GM19467 (cell line): ENCODE measurements at regions not wholly inside any gene's neighbourhood (a gene's known extent, or its start where the extent isn't known, plus 50 kb on each side); places are given as distances from the start of the nearest gene placed in this dataset.
"Not testable (repeated sequence)": the region's sequence is repeated elsewhere in the genome, so short reads cannot be mapped to it uniquely, and the experiment has no call there.

Experiments used
- ATAC-seq: cut with Tn5 transposase; IDR thresholded peaks from one replicate; pipeline ENCODE4 v1.9.1; 2021; ENCODE audit warnings: mild to moderate bottlenecking, moderate library complexity; ENCODE audit not compliant: unreplicated experiment

DNA sequence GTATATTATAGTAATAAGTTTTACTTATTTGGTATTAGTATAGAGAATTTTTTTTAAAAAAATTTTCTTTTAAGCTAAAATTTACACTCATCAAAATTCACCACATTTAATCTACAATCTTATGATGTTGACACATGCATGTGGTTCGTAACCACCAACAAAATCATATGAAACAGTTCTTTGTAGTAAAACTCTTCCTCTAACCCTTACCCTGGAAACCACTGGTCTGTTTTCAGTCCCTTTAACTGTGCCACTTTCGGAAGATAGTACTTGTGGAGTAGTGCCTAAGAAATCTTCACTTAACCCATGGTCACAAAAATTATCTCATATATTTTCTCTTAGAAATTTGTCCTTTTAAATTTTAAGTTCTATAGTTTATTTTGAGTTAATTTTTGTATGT lies 1498.8 kb downstream of the MAT2B start:
- ATAC-seq = no peak

- no peak for ATAC-seq
Observed at GRCh38 chr5:165014439-165014838, 1509.0 kb downstream of the MAT2B start.

- no peak for ATAC-seq
Observed at GRCh38 chr5:165015126-165015525, 1509.7 kb downstream of the MAT2B start.

- ATAC-seq = no peak
Observed at GRCh38 chr5:165015547-165015946, 1510.1 kb downstream of the MAT2B start.

GRCh38 chr5:165026971-165027370 lies 1521.6 kb downstream of the MAT2B start:
- ATAC-seq = no peak

GRCh38 chr5:165028356-165028755 lies 1522.9 kb downstream of the MAT2B start:
- no peak for ATAC-seq

- no peak for ATAC-seq
Observed at GRCh38 chr5:165029099-165029870, 1523.9 kb downstream of the MAT2B start.

- no peak for ATAC-seq
Observed at GRCh38 chr5:165030971-165031370, 1525.6 kb downstream of the MAT2B start.

DNA sequence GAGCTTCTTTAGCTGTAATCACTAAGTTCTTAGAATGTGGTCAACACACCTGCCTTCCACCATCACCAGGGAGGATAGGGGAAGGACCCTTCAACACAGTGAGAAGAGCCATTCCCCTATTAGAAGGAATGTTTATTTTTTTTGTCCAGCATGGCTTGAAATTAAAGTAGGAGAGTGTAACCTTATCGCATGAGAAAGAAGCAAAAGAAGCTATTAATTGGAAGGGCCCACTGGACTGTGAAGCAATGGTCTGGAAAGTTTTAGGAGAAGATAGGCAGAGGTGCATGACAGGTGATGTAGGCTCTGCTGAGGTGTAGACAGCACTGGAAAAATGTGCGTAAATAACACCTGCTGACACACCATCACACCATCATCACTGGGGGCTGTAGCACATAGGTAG lies 1526.0 kb downstream of the MAT2B start:
- no peak for ATAC-seq

DNA sequence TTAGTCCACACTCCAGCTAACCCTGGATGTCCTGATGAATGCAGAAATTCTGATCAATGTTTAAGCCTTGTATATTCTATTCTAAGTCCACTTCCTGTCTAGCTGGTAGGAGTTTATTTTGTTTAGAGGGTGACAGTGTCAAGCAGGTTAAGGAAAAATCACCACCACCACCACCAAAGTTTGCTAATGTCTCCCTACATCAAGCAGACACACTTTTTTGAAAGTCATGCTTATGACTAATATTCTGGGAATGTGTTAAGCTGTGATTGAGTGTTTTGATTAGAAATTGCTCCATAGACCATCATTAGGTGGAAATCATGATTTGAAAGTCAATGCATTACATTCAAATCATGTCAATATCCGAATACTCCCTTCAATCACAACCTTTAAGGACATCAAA lies 1530.1 kb downstream of the MAT2B start:
- ATAC-seq = no peak

- no peak for ATAC-seq
Observed at GRCh38 chr5:165039748-165040147, 1534.3 kb downstream of the MAT2B start.

GRCh38 chr5:165045941-165046340 lies 1540.5 kb downstream of the MAT2B start:
- ATAC-seq = not testable (repeated sequence)

- ATAC-seq = no peak
Observed at GRCh38 chr5:165055476-165055875, 1550.1 kb downstream of the MAT2B start.

- no peak for ATAC-seq
Observed at GRCh38 chr5:165057145-165057544, 1551.7 kb downstream of the MAT2B start.

DNA sequence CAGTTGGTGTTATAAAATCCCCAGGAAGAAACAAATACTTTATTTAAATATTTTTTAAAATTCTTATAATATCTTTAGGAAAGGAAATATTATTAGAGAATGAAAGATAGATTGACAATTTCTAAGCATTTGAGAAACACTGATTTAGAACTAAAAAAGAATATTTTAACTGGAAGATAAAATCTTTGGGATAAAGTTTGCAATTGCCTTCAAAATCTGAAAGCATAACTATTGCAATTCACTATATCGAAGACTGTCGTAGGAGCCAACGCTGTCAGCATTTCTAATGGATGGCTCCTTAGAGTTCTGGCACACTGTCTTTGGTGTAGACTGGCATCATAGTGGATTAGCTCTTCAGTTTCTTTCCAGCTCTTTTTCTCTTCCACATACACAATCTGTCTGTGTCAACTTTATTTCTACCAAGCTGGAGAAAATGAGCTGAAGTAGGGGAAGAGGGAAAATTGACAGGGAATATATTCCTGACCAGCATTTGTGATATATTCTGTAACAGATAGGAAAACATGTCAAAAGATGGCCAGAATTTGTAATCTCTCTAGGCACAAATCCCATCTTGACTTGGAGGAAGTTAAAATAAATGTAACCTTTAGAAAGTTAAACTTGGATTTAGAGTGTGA lies 1561.4 kb downstream of the MAT2B start:
- ATAC-seq = no peak

DNA sequence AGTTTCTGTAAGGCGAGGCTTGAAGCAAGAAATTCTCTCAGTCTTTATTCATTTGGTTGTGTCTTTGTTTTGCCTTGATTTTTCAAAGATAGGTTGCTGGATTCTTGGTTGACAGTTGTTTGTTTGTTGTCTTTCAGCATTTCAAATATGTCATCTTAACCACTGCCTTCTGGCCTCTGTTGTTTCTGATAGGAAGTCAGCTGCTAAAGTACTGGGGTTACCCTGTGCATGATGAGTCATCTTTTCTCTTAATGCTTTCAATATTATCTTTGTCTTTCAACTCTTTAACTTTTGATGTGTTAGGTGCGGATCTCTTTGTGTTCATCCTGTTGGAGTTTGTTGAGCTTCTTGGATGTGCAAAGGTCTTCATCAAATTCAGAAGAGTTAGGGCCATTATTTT lies 1571.3 kb downstream of the MAT2B start:
- ATAC-seq = no peak

DNA sequence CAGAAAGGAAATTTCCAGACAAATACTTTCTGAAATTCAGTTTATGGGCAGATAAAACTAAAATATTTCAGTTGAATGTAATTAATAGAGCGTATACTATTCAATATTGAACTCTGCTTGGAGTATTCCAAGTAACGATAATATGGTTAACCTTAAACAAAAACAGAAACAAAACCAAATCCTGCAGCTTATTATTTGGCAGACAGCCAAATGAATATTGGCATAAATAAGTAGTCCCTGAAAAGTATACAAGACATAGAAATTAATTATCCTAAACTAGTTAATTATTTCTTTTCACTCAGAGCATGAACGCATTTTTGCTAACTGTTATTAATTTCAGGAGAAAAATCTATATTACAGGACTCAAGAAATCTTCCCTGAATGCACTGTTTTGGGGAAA lies 1574.0 kb downstream of the MAT2B start:
- ATAC-seq = no peak

- ATAC-seq = no peak
Observed at GRCh38 chr5:165083394-165083793, 1578.0 kb downstream of the MAT2B start.

- no peak for ATAC-seq
Observed at GRCh38 chr5:165086465-165086864, 1581.0 kb downstream of the MAT2B start.

GRCh38 chr5:165094782-165095181 lies 1589.4 kb downstream of the MAT2B start:
- ATAC-seq = no peak

DNA sequence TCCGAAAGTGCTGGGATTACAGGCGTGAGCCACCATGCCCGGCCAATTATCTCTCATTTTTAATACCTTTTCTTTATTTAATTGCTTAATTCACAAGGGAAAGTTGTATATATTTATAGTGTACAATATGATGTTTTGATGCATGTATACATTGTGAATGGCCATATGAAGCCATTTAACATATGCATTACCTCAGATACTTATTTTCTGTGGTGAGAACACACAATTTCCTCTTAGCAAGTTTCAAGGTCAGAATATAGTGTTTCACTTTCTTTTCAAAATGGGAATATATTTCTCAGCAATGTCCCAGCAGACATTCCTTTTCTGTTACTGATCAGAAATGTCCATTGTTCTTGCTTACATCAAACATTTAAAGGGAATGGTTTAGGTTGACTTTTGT lies 1596.3 kb downstream of the MAT2B start:
- no peak for ATAC-seq

DNA sequence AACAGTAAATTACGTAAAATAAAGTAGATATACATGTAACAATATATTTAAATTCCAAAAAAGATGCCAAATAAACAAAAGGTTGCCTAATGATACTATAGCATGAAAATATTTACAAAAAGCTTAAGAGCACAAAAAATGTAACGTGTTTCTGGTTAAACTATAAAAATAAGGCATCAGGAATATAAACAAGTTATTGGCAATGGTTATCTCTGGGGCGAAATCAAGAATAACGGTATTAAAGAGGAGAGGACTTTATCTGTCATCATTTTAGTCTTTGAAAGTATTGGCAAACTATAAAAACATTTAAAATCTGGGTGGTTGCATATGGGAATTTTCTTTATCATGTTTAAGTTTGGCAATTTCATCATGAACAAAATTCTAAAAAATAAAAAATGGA lies 1599.2 kb downstream of the MAT2B start:
- no peak for ATAC-seq

DNA sequence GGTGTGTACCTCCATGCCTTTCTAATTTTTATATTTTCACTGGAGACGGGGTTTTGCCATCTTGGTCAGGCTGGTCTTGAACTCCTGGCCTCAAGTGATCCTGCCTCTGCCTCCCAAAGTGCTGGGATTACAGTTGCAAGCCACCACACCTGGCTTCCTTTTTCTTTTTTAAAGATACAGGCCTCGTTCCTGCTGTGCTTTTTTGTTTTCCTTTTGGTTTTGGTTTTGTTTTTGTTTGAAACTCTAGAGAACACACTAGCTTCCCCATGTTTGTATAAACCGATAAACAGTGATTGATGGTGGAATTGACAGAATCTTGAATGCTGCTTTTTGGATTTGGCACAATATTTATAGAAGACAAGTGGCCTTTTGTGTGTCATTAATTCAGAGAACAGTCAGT lies 1603.4 kb downstream of the MAT2B start:
- no peak for ATAC-seq
